ENCODE measurements at regions not wholly inside any gene's neighbourhood (a gene's known extent, or its start where the extent isn't known, plus 50 kb on each side); places are given as distances from the start of the nearest gene placed in this dataset.

GRCh38 chr3:94694894-94695293 lies 632.0 kb downstream of the NSUN3 start:
- DNase-seq (ENCODE audit: low read depth, low spot score) = no peak

- DNase-seq (ENCODE audit: low read depth, low spot score) = no peak
Measured at GRCh38 chr3:94704467-94704866, 641.6 kb downstream of the NSUN3 start.

- DNase-seq (ENCODE audit: low read depth, low spot score) = no peak
Measured at GRCh38 chr3:94709249-94709902, 646.5 kb downstream of the NSUN3 start.

- no peak for DNase-seq (ENCODE audit: low read depth, low spot score)
Measured at GRCh38 chr3:94714194-94714593, 651.3 kb downstream of the NSUN3 start.

- DNase-seq (ENCODE audit: low read depth, low spot score) = peak; percentile 4
Measured at GRCh38 chr3:94716326-94717018, 653.6 kb downstream of the NSUN3 start.

- DNase-seq (ENCODE audit: low read depth, low spot score) = no peak
Measured at GRCh38 chr3:94734206-94734605, 671.3 kb downstream of the NSUN3 start.

GRCh38 chr3:94735354-94735753 lies 672.5 kb downstream of the NSUN3 start:
- no peak for DNase-seq (ENCODE audit: low read depth, low spot score)

GRCh38 chr3:94737116-94737515 lies 674.3 kb downstream of the NSUN3 start:
- no peak for DNase-seq (ENCODE audit: low read depth, low spot score)

- no peak for DNase-seq (ENCODE audit: low read depth, low spot score)
Measured at GRCh38 chr3:94739420-94739819, 676.6 kb downstream of the NSUN3 start.

GRCh38 chr3:94758751-94759150 lies 695.9 kb downstream of the NSUN3 start:
- no peak for DNase-seq (ENCODE audit: low read depth, low spot score)

- no peak for DNase-seq (ENCODE audit: low read depth, low spot score)
Measured at GRCh38 chr3:94772402-94772801, 709.5 kb downstream of the NSUN3 start.

- DNase-seq (ENCODE audit: low read depth, low spot score) = no peak
Measured at GRCh38 chr3:94775746-94776145, 712.9 kb downstream of the NSUN3 start.

- no peak for DNase-seq (ENCODE audit: low read depth, low spot score)
Measured at GRCh38 chr3:94776401-94776915, 713.6 kb downstream of the NSUN3 start.

- no peak for DNase-seq (ENCODE audit: low read depth, low spot score)
Measured at GRCh38 chr3:94778289-94778688, 715.4 kb downstream of the NSUN3 start.

- DNase-seq (ENCODE audit: low read depth, low spot score) = no peak
Measured at GRCh38 chr3:94778814-94779494, 716.1 kb downstream of the NSUN3 start.

GRCh38 chr3:94779699-94780098 lies 716.8 kb downstream of the NSUN3 start:
- no peak for DNase-seq (ENCODE audit: low read depth, low spot score)

- no peak for DNase-seq (ENCODE audit: low read depth, low spot score)
Measured at GRCh38 chr3:94784274-94784673, 721.4 kb downstream of the NSUN3 start.

GRCh38 chr3:94787066-94787465 lies 724.2 kb downstream of the NSUN3 start:
- DNase-seq (ENCODE audit: low read depth, low spot score) = no peak

GRCh38 chr3:94787734-94788270 lies 724.9 kb downstream of the NSUN3 start:
- no peak for DNase-seq (ENCODE audit: low read depth, low spot score)

- no peak for DNase-seq (ENCODE audit: low read depth, low spot score)
Measured at GRCh38 chr3:94794563-94794962, 731.7 kb downstream of the NSUN3 start.

GRCh38 chr3:94799420-94800060 lies 736.7 kb downstream of the NSUN3 start:
- no peak for DNase-seq (ENCODE audit: low read depth, low spot score)

GRCh38 chr3:94811836-94812235 lies 749.0 kb downstream of the NSUN3 start:
- DNase-seq (ENCODE audit: low read depth, low spot score) = peak; percentile 22

All from ELF-1 (cell line).